IMR-90 (cell line): ENCODE measurements at regions not wholly inside any gene's neighbourhood (a gene's known extent, or its start where the extent isn't known, plus 50 kb on each side); places are given as distances from the start of the nearest gene placed in this dataset.

Experiments used
- ATAC-seq: fragments of 200-7000 bp; cut with Tn5 transposase; 2 replicates; pipeline ENCODE4 v1.9.1; 2020; ENCODE audit warnings: low read depth, mild to moderate bottlenecking, moderate library complexity
- BruUV-seq: library from RNA; stranded (reverse); fragments of 400-500 nt; replicated peaks from 2 replicates; lab custom pipeline; 2021; lab: Mats Ljungman, UMichigan
- CTCF ChIA-PET: fragments of 300-600 bp; formaldehyde crosslinking; extraction: SDS; loops from one replicate; lab custom pipeline; 2021; ENCODE audit warnings: antibody characterized with exemption; lab: Yijun Ruan, JAX
- POLR2A ChIA-PET: fragments of 300-600 bp; sonication (Branson Sonifier 250); formaldehyde crosslinking; loops from one replicate; lab custom pipeline; 2022; ENCODE audit warnings: antibody characterized with exemption; ENCODE audit not compliant: unreplicated experiment; lab: Charles Lee
- DNase-seq: peaks from one replicate; pipeline ENCODE4 v3.0.0; 2013
- H2AFZ ChIP-seq: replicated peaks from 2 replicates; pipeline ENCODE3; 2013; ENCODE audit warnings: low read length, mild to moderate bottlenecking; ENCODE audit not compliant: poor library complexity
- H2AK5ac ChIP-seq: 2 replicates; pipeline ENCODE4 v1.6.1; 2013; ENCODE audit warnings: low read depth, low read length, inconsistent platforms
- H2AK9ac ChIP-seq: replicated peaks from 2 replicates; pipeline ENCODE3; 2013; ENCODE audit warnings: mild to moderate bottlenecking, low read depth, low read length, moderate library complexity; ENCODE audit not compliant: poor library complexity
- H2BK120ac ChIP-seq: 2 replicates; pipeline ENCODE4 v1.6.1; 2013; ENCODE audit warnings: low read depth, low read length, inconsistent platforms
- H2BK15ac ChIP-seq: 3 replicates; pipeline ENCODE4 v1.6.1; 2013; ENCODE audit warnings: low read depth, low read length, inconsistent platforms
- H2BK20ac ChIP-seq: 2 replicates; pipeline ENCODE4 v1.6.1; 2013; ENCODE audit warnings: low read depth, mild to moderate bottlenecking, inconsistent platforms, low read length, moderate library complexity
- H2BK5ac ChIP-seq: 2 replicates; pipeline ENCODE4 v1.6.1; 2013; ENCODE audit warnings: mild to moderate bottlenecking, low read depth, low read length, inconsistent platforms; ENCODE audit not compliant: poor library complexity, severe bottlenecking
- H3K14ac ChIP-seq: replicated peaks from 2 replicates; pipeline ENCODE4 v1.6.1; 2013; ENCODE audit warnings: low read depth, low read length, inconsistent platforms
- H3K18ac ChIP-seq: 2 replicates; pipeline ENCODE4 v1.6.1; 2013; ENCODE audit warnings: low read depth, low read length, control low read depth
- H3K23ac ChIP-seq: 2 replicates; pipeline ENCODE4 v1.6.1; 2013; ENCODE audit warnings: low read depth, low read length, inconsistent platforms
- H3K27ac ChIP-seq: 2 replicates; pipeline ENCODE4 v1.5.1; 2013; ENCODE audit warnings: mild to moderate bottlenecking, control low read depth, low read length; ENCODE audit not compliant: insufficient read depth
- H3K27me3 ChIP-seq: 2 replicates; pipeline ENCODE4 v1.6.1; 2013; ENCODE audit warnings: low read length; ENCODE audit not compliant: control insufficient read depth, insufficient read depth
- H3K36me3 ChIP-seq: 2 replicates; pipeline ENCODE4 v1.6.1; 2013; ENCODE audit warnings: low read length, mixed read lengths; ENCODE audit not compliant: control insufficient read depth, insufficient read depth
- H3K4ac ChIP-seq: 2 replicates; pipeline ENCODE4 v1.6.1; 2013; ENCODE audit warnings: low read depth, low read length, inconsistent platforms
- H3K4me1 ChIP-seq: 2 replicates; pipeline ENCODE4 v1.6.1; 2013; ENCODE audit warnings: low read length, mixed read lengths; ENCODE audit not compliant: control insufficient read depth, insufficient read depth
- H3K4me2 ChIP-seq: 2 replicates; pipeline ENCODE4 v1.6.1; 2013; ENCODE audit warnings: low read depth, mild to moderate bottlenecking, control low read depth, low read length, moderate library complexity
- H3K4me3 ChIP-seq: 2 replicates; pipeline ENCODE4 v1.5.1; 2013; ENCODE audit warnings: low read depth, mild to moderate bottlenecking, control low read depth, low read length, moderate library complexity; ENCODE audit not compliant: insufficient read depth
- H3K56ac ChIP-seq: 2 replicates; pipeline ENCODE4 v1.6.1; 2013; ENCODE audit warnings: low read length, inconsistent platforms; ENCODE audit not compliant: insufficient read depth; ENCODE audit errors: extremely low read depth
- H3K79me1 ChIP-seq, 2 experiments: 2 replicates each; pipeline ENCODE4 v1.6.1; 2013; ENCODE audit warnings: low read length in 2 of 2, inconsistent platforms in 1 of 2, low read depth in 1 of 2
- H3K9ac ChIP-seq: 2 replicates; pipeline ENCODE4 v1.6.1; 2013; ENCODE audit warnings: low read depth, low read length, control low read depth
- H3K9me1 ChIP-seq: 2 replicates; pipeline ENCODE4 v1.6.1; 2013; ENCODE audit warnings: low read length, inconsistent platforms; ENCODE audit not compliant: insufficient read depth
- H3K9me3 ChIP-seq: 2 replicates; pipeline ENCODE4 v1.6.1; 2013; ENCODE audit warnings: low read length; ENCODE audit not compliant: control insufficient read depth, insufficient read depth
- H4K20me1 ChIP-seq: 2 replicates; pipeline ENCODE4 v1.6.1; 2013; ENCODE audit warnings: low read length, inconsistent platforms; ENCODE audit not compliant: insufficient read depth
- H4K5ac ChIP-seq: 2 replicates; pipeline ENCODE4 v1.6.1; 2013; ENCODE audit warnings: mild to moderate bottlenecking, low read depth, low read length, control low read depth
- H4K8ac ChIP-seq, 2 experiments: 2 replicates each; pipeline ENCODE4 v1.6.1; 2013; ENCODE audit warnings: low read depth in 2 of 2, low read length in 2 of 2, control low read depth in 1 of 2, inconsistent platforms in 1 of 2
- H4K91ac ChIP-seq: 2 replicates; pipeline ENCODE4 v1.6.1; 2013; ENCODE audit warnings: low read depth, low read length, inconsistent platforms; ENCODE audit not compliant: insufficient read depth
- BHLHE40 ChIP-seq: fragments of 150-350 bp; IDR thresholded peaks from 2 replicates; pipeline ENCODE4 v1.6.1; 2016; ENCODE audit warnings: mild to moderate bottlenecking, low read depth, low read length
- CEBPB ChIP-seq: IDR thresholded peaks from 2 replicates; pipeline ENCODE4 v1.6.1; 2012; ENCODE audit warnings: low read depth, low read length, improper control_type of control experiment
- CHD1 ChIP-seq: IDR thresholded peaks from 2 replicates; pipeline ENCODE4 v1.6.1; 2012; ENCODE audit warnings: low read depth, low read length, improper control_type of control experiment
- MAFK ChIP-seq: IDR thresholded peaks from 2 replicates; pipeline ENCODE4 v1.6.1; 2012; ENCODE audit warnings: low read depth, low read length, improper control_type of control experiment
- MAZ ChIP-seq: IDR thresholded peaks from 2 replicates; pipeline ENCODE4 v1.6.1; 2012; ENCODE audit warnings: low read depth, mild to moderate bottlenecking, low read length, improper control_type of control experiment, moderate library complexity, borderline replicate concordance
- MXI1 ChIP-seq: IDR thresholded peaks from 2 replicates; pipeline ENCODE4 v1.6.1; 2012; ENCODE audit warnings: low read depth, mild to moderate bottlenecking, low read length, moderate library complexity, borderline replicate concordance
- NFE2L2 ChIP-seq: fragments of 150-350 bp; IDR thresholded peaks from 2 replicates; pipeline ENCODE4 v1.6.1; 2016; ENCODE audit warnings: low read depth, mild to moderate bottlenecking, low read length
- POLR2A ChIP-seq: IDR thresholded peaks from 2 replicates; pipeline ENCODE4 v1.6.1; 2012; ENCODE audit warnings: mild to moderate bottlenecking, low read depth, low read length
- RAD21 ChIP-seq: IDR thresholded peaks from 2 replicates; pipeline ENCODE4 v1.6.1; 2012; ENCODE audit warnings: low read length, improper control_type of control experiment
- RCOR1 ChIP-seq: IDR thresholded peaks from 2 replicates; pipeline ENCODE4 v1.6.1; 2012; ENCODE audit warnings: mild to moderate bottlenecking, low read length, improper control_type of control experiment; ENCODE audit not compliant: insufficient replicate concordance
- RFX5 ChIP-seq: IDR thresholded peaks from 2 replicates; pipeline ENCODE4 v1.8.0; 2012; ENCODE audit warnings: low read depth, mild to moderate bottlenecking, low read length, moderate library complexity
- WGBS, 2 experiments: methylation state at CpG; one replicate each; pipeline versions ENCODE4 v1.1.5 to v1.1.7; 2013; ENCODE audit warnings: missing lambda C conversion rate in 2 of 2; ENCODE audit not compliant: insufficient read length in 1 of 2; ENCODE audit errors: extremely low coverage in 2 of 2; 5-methylcytosine and 5-hydroxymethylcytosine counted together
- dilution Hi-C: fragments of 300-500 bp; cut with HindIII; formaldehyde crosslinking; loops from one replicate; pipeline ENCODE4 v1.14.3; 2018; ENCODE audit warnings: low sequenced_read_pairs; ENCODE audit not compliant: unreplicated experiment
- in situ Hi-C: fragments of 300-500 bp; cut with MboI; formaldehyde crosslinking; loops from 3 replicates; pipeline ENCODE4 v1.14.3; 2019; ENCODE audit warnings: low sequenced_read_pairs, inconsistent platforms, mixed read lengths
- intact Hi-C: fragments of 100-400 bp; cut with micrococcal nuclease; formaldehyde crosslinking; loops from 2 replicates; pipeline ENCODE4 v1.10.0; 2022
- TF ChIP-seq, protein P1 (sequence below): fragments of 150-350 bp; IDR thresholded peaks from 2 replicates; pipeline ENCODE4 v1.6.1; 2017; ENCODE audit warnings: mild to moderate bottlenecking, antibody characterized with exemption, low read length, low read depth
- TF ChIP-seq, protein P2 (sequence below): conservative IDR thresholded peaks from 2 replicates; pipeline ENCODE4 v1.5.1; 2012; ENCODE audit warnings: mild to moderate bottlenecking, low read depth, low read length, improper control_type of control experiment
- TF ChIP-seq, protein P3 (sequence below): fragments of 150-350 bp; IDR thresholded peaks from 2 replicates; pipeline ENCODE4 v1.6.1; 2016; ENCODE audit warnings: low read depth, mild to moderate bottlenecking, low read length, moderate library complexity, borderline replicate concordance

DNA sequence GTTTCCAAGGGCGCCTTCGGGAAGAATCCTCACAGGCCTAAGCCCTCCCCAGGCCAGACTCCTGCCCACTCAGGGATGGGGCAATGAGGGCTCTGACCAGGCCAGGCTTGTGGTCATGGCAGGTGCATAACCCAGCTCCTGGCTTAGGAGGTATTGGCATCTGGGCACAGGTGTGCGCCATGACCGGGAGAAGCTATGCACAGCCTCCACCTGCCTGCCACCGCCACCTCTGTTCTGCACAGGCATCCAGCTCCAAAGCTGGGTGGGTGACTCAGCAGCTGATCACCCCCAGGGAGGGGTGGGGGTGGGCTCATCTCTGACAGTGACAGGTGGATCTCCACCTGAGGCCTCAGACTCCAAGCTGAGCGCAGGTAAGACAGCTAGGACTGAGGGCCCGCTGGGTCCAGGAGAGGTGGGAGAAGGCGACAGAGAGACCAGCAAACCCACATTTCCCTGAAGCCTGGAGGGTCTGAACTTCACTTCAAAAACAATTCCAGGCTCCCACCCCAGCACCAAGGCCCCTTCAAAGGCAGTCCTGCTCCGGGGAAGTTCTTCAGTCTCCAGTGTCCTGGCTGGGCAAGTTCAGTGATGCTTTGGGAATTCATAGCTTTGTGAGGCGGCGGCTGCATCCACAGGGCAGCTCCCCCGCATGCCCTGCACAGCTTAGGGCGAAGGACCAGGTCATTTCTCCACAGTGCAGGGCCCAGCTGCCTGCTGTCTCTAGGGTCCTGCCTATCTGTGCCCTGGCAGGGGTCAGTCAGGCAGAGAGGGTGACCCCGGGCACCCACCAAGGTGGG lies 121.6 kb upstream of the SMURF2 start:
- Histone ChIP-seq H3K9me3 (no peaks in the 10 kb centered on the region), H2BK5ac (no peak overlapping the region), H3K27me3 (no peaks in the 10 kb centered on the region; the same call in 1 of the 2 replicates), H3K14ac (no peak overlapping the region), H3K4me1 (0 out of 2 replicates have a peak, but pooled peaks cover 1% of the 10 kb centered on the region), H2BK15ac (no peak overlapping the region), H3K27ac (no peak overlapping the region), H4K20me1 (no peaks in the 10 kb centered on the region), H2BK20ac (no peak overlapping the region), H3K4me2 (no peak overlapping the region), H3K56ac (no peak overlapping the region), H2AK5ac (no peak overlapping the region), H3K18ac (no peak overlapping the region), H2BK120ac (no peak overlapping the region), H2AFZ (no peak overlapping the region), H3K23ac (no peak overlapping the region), H3K36me3 (peaks cover 28% of the 10 kb centered on the region; the same call in 1 of the 2 replicates), H3K9me1 (no peaks in the 10 kb centered on the region), H3K9ac (no peak overlapping the region), H3K4me3 (no peak overlapping the region), H4K8ac (no peak overlapping the region), H4K91ac (no peak overlapping the region), H3K79me1 (no peaks in the 10 kb centered on the region), H3K4ac (no peak overlapping the region), H2AK9ac (no peak overlapping the region), H4K5ac (no peak overlapping the region)
- DNase-seq = no peak
- ChIA-PET CTCF (no interaction called here), POLR2A (no interaction called here)
- dilution Hi-C loops (no loop called here), intact Hi-C loops (no loop called here), in situ Hi-C loops (no loop called here)
- no peak for ATAC-seq
- WGBS, 2 experiments = 93% methylated on average over 7 of the region's 14 CpGs; no CpG with 5 or more reads in 1 of the 2 experiments
- BruUV-seq = no TSS peak
- no peak for TF ChIP-seq CEBPB
- no peak for TF ChIP-seq BHLHE40
- no peak for TF ChIP-seq RAD21
- TF ChIP-seq RCOR1 = no peak
- TF ChIP-seq POLR2A = no peak
- no peak for TF ChIP-seq RFX5
- TF ChIP-seq, protein P1, sequence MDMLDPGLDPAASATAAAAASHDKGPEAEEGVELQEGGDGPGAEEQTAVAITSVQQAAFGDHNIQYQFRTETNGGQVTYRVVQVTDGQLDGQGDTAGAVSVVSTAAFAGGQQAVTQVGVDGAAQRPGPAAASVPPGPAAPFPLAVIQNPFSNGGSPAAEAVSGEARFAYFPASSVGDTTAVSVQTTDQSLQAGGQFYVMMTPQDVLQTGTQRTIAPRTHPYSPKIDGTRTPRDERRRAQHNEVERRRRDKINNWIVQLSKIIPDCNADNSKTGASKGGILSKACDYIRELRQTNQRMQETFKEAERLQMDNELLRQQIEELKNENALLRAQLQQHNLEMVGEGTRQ = no peak
- TF ChIP-seq, protein P2, sequence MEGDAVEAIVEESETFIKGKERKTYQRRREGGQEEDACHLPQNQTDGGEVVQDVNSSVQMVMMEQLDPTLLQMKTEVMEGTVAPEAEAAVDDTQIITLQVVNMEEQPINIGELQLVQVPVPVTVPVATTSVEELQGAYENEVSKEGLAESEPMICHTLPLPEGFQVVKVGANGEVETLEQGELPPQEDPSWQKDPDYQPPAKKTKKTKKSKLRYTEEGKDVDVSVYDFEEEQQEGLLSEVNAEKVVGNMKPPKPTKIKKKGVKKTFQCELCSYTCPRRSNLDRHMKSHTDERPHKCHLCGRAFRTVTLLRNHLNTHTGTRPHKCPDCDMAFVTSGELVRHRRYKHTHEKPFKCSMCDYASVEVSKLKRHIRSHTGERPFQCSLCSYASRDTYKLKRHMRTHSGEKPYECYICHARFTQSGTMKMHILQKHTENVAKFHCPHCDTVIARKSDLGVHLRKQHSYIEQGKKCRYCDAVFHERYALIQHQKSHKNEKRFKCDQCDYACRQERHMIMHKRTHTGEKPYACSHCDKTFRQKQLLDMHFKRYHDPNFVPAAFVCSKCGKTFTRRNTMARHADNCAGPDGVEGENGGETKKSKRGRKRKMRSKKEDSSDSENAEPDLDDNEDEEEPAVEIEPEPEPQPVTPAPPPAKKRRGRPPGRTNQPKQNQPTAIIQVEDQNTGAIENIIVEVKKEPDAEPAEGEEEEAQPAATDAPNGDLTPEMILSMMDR = no peak
- no peak for TF ChIP-seq CHD1
- TF ChIP-seq MAFK = no peak
- TF ChIP-seq MXI1 = no peak
- TF ChIP-seq MAZ = no peak
- TF ChIP-seq, protein P3, sequence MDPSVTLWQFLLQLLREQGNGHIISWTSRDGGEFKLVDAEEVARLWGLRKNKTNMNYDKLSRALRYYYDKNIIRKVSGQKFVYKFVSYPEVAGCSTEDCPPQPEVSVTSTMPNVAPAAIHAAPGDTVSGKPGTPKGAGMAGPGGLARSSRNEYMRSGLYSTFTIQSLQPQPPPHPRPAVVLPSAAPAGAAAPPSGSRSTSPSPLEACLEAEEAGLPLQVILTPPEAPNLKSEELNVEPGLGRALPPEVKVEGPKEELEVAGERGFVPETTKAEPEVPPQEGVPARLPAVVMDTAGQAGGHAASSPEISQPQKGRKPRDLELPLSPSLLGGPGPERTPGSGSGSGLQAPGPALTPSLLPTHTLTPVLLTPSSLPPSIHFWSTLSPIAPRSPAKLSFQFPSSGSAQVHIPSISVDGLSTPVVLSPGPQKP = no peak
- TF ChIP-seq NFE2L2 = no peak
